ENCODE measurements at regions not wholly inside any gene's neighbourhood (a gene's known extent, or its start where the extent isn't known, plus 50 kb on each side); places are given as distances from the start of the nearest gene placed in this dataset.

- H3K4me2 ChIP-seq (replicated peaks; ENCODE audit: low read depth, low read length, poor library complexity, severe bottlenecking) = no peak overlapping the region
- H4K20me1 ChIP-seq (ENCODE audit: control insufficient read depth, insufficient read depth, low read length, poor library complexity, severe bottlenecking) = no peaks in the 10 kb centered on the region
- no peaks in the 10 kb centered on the region for H3K79me2 ChIP-seq (ENCODE audit: control insufficient read depth, insufficient read depth, low read length)
- no peak for ATAC-seq (ENCODE audit: low read depth)
- H3K4me1 ChIP-seq (ENCODE audit: control insufficient read depth in 2 of 2, insufficient read depth in 2 of 2, low read length in 2 of 2) = no peaks in the 10 kb centered on the region
- no peaks in the 10 kb centered on the region for H3K36me3 ChIP-seq (replicated peaks in 1 of 2; ENCODE audit: control extremely low read depth in 1 of 2, control insufficient read depth in 1 of 2, extremely low read depth in 1 of 2, insufficient read depth in 2 of 2, low read length in 1 of 2)
- H2AFZ ChIP-seq (ENCODE audit: insufficient read depth, low read depth, low read length, poor library complexity, severe bottlenecking) = no peak overlapping the region
- no peak overlapping the region for H3K27ac ChIP-seq (ENCODE audit: low read length in 2 of 2)
- no peak overlapping the region for H3K4me3 ChIP-seq (ENCODE audit: control extremely low read depth in 1 of 5, extremely low read depth in 1 of 5, insufficient read depth in 1 of 5, low read depth in 2 of 5, low read length in 4 of 5)
- intact Hi-C loops (cut with micrococcal nuclease) = no loop called here
- WGBS (ENCODE audit: insufficient coverage) = no CpG with 5 or more reads among the region's 2 CpGs
- Mint-ChIP-seq H3K9me3 (ENCODE audit: insufficient read depth) (no peaks in the 10 kb centered on the region), H3K27ac (no peak overlapping the region), H3K4me1 (no peaks in the 10 kb centered on the region), H3K4me3 (no peak overlapping the region), H3K27me3 (no peaks in the 10 kb centered on the region)
- no peak overlapping the region for H3K9ac ChIP-seq (ENCODE audit: low read length)
- H3K27me3 ChIP-seq (replicated peaks in 1 of 4; ENCODE audit: control extremely low read depth in 1 of 4, control insufficient read depth in 3 of 4, insufficient read depth in 4 of 4, low read length in 3 of 4) = no peaks in the 10 kb centered on the region
- ChIA-PET CTCF (no interaction called here), POLR2A (no interaction called here)
- TF ChIP-seq CTCF (IDR thresholded peaks at IDR 0.05) (no peak), EZH2 (IDR thresholded peaks at IDR 0.05; ENCODE audit: borderline replicate concordance, insufficient read depth, low read depth, low read length, poor library complexity, severe bottlenecking) (no peak)
- H3K9me3 ChIP-seq (ENCODE audit: control extremely low read depth in 1 of 3, control insufficient read depth in 2 of 3, insufficient read depth in 1 of 3, low read length in 2 of 3) = peaks cover 0 to 2% (median 1%) of the 10 kb centered on the region in 3 donors
- no peak for DNase-seq
Measured at GRCh38 chr1:221622389-221622788, 119.5 kb downstream of the DUSP10 start.

GRCh38 chr1:221625026-221625425 is 116.9 kb downstream of the DUSP10 start:
- H3K27ac ChIP-seq (ENCODE audit: low read length in 2 of 2) = no peak overlapping the region
- H3K4me3 ChIP-seq (ENCODE audit: control extremely low read depth in 1 of 5, extremely low read depth in 1 of 5, insufficient read depth in 1 of 5, low read depth in 2 of 5, low read length in 4 of 5) = no peak overlapping the region
- Mint-ChIP-seq H3K4me3 (no peak overlapping the region), H3K4me1 (no peaks in the 10 kb centered on the region), H3K9me3 (ENCODE audit: insufficient read depth) (no peaks in the 10 kb centered on the region), H3K27me3 (no peaks in the 10 kb centered on the region), H3K27ac (no peak overlapping the region)
- no peaks in the 10 kb centered on the region for H3K79me2 ChIP-seq (ENCODE audit: control insufficient read depth, insufficient read depth, low read length)
- H2AFZ ChIP-seq (ENCODE audit: insufficient read depth, low read depth, low read length, poor library complexity, severe bottlenecking) = no peak overlapping the region
- DNase-seq (no peak), ATAC-seq (ENCODE audit: low read depth) (no peak)
- no peaks in the 10 kb centered on the region for H3K4me1 ChIP-seq (ENCODE audit: control insufficient read depth in 2 of 2, insufficient read depth in 2 of 2, low read length in 2 of 2)
- H3K27me3 ChIP-seq (replicated peaks in 1 of 4; ENCODE audit: control extremely low read depth in 1 of 4, control insufficient read depth in 3 of 4, insufficient read depth in 4 of 4, low read length in 3 of 4) = no peaks in the 10 kb centered on the region
- intact Hi-C loops (cut with micrococcal nuclease) = no loop called here
- no peak overlapping the region for H3K4me2 ChIP-seq (replicated peaks; ENCODE audit: low read depth, low read length, poor library complexity, severe bottlenecking)
- TF ChIP-seq CTCF (IDR thresholded peaks at IDR 0.05) (no peak), EZH2 (IDR thresholded peaks at IDR 0.05; ENCODE audit: borderline replicate concordance, insufficient read depth, low read depth, low read length, poor library complexity, severe bottlenecking) (no peak)
- POLR2A ChIA-PET = no interaction called here
- no peak overlapping the region for H3K9ac ChIP-seq (ENCODE audit: low read length)
- CTCF ChIA-PET = no interaction called here
- no peaks in the 10 kb centered on the region for H3K9me3 ChIP-seq (ENCODE audit: control extremely low read depth in 1 of 3, control insufficient read depth in 2 of 3, insufficient read depth in 1 of 3, low read length in 2 of 3)
- no peaks in the 10 kb centered on the region for H3K36me3 ChIP-seq (replicated peaks in 1 of 2; ENCODE audit: control extremely low read depth in 1 of 2, control insufficient read depth in 1 of 2, extremely low read depth in 1 of 2, insufficient read depth in 2 of 2, low read length in 1 of 2)
- no peaks in the 10 kb centered on the region for H4K20me1 ChIP-seq (ENCODE audit: control insufficient read depth, insufficient read depth, low read length, poor library complexity, severe bottlenecking)

Data from B cell (primary cell).